ENCODE measurements at regions not wholly inside any gene's neighbourhood (a gene's known extent, or its start where the extent isn't known, plus 50 kb on each side); places are given as distances from the start of the nearest gene placed in this dataset.

- TF ChIP-seq CTCF (conservative IDR thresholded peaks at IDR 0.05 in 1 of 2, IDR thresholded peaks at IDR 0.05 in 1 of 2; ENCODE audit: low read depth in 1 of 2, low read length in 2 of 2) (no peak), EZH2 (IDR thresholded peaks at IDR 0.05; ENCODE audit: low read length, missing control alignments) (no peak)
These were observed 608.8 kb downstream of the PCDH7 start for GRCh38 chr4:31328932-31329331.

All from fibroblast of lung (primary cell).